ENCODE measurements at regions not wholly inside any gene's neighbourhood (a gene's known extent, or its start where the extent isn't known, plus 50 kb on each side); places are given as distances from the start of the nearest gene placed in this dataset.

DNA sequence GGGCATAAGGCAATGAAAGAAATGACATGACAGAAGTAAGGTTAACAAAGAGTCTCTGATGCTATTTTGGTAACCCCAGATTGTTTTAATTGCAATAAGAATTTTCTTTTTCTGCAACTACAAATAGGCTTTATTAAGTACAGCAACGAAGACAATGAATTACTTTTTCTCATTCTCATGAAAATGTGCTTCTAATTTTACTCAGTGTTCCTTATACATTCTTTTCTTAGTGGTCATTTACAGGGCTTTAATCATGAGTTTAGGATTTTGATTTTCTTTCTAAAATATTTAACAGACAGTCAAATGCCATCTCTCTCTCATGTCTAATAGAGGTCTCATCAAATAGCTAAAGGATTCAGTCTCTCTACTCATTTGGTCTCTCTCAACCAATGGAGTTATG is 452.1 kb downstream of the RAP2B start:
- no peak overlapping the region for H3K27ac Mint-ChIP-seq

GRCh38 chr3:153614563-153614962 is 452.5 kb downstream of the RAP2B start:
- no peak overlapping the region for H3K9ac ChIP-seq

More for the DNA sequence above, 452.1 kb downstream of the RAP2B start:
- Mint-ChIP-seq H3K4me1 (no peaks in the 10 kb centered on the region), H3K4me3 (no peak overlapping the region), H3K27me3 (ENCODE audit: insufficient read depth, low read depth) (no peaks in the 10 kb centered on the region), H3K36me3 (no peaks in the 10 kb centered on the region), H3K9me3 (no peaks in the 10 kb centered on the region)
- no peaks in the 10 kb centered on the region for H4K20me1 ChIP-seq (ENCODE audit: low read depth)
- no peaks in the 10 kb centered on the region for H3K9me3 ChIP-seq (ENCODE audit: low read depth)
- H3K4me1 ChIP-seq, result no peaks in the 10 kb centered on the region
- no peak for DNase-seq (ENCODE audit: low spot score)
- H3K27me3 ChIP-seq, result no peaks in the 10 kb centered on the region
- H3K36me3 ChIP-seq, result no peaks in the 10 kb centered on the region
- no peak overlapping the region for H3K4me3 ChIP-seq
- H3K4me2 ChIP-seq, result no peak overlapping the region
- H2AFZ ChIP-seq (replicated peaks), result no peak overlapping the region
- no peaks in the 10 kb centered on the region for H3K79me2 ChIP-seq (ENCODE audit: low read depth)
- no peak overlapping the region for H3K9ac ChIP-seq
- no peaks in the 10 kb centered on the region for H3F3A ChIP-seq (ENCODE audit: low read depth)
- no peak for TF ChIP-seq EZH2 (IDR thresholded peaks at IDR 0.05)
- TF ChIP-seq, protein P1, sequence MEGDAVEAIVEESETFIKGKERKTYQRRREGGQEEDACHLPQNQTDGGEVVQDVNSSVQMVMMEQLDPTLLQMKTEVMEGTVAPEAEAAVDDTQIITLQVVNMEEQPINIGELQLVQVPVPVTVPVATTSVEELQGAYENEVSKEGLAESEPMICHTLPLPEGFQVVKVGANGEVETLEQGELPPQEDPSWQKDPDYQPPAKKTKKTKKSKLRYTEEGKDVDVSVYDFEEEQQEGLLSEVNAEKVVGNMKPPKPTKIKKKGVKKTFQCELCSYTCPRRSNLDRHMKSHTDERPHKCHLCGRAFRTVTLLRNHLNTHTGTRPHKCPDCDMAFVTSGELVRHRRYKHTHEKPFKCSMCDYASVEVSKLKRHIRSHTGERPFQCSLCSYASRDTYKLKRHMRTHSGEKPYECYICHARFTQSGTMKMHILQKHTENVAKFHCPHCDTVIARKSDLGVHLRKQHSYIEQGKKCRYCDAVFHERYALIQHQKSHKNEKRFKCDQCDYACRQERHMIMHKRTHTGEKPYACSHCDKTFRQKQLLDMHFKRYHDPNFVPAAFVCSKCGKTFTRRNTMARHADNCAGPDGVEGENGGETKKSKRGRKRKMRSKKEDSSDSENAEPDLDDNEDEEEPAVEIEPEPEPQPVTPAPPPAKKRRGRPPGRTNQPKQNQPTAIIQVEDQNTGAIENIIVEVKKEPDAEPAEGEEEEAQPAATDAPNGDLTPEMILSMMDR (IDR thresholded peaks at IDR 0.05), result no peak
- no peak overlapping the region for H3K27ac ChIP-seq

DNA sequence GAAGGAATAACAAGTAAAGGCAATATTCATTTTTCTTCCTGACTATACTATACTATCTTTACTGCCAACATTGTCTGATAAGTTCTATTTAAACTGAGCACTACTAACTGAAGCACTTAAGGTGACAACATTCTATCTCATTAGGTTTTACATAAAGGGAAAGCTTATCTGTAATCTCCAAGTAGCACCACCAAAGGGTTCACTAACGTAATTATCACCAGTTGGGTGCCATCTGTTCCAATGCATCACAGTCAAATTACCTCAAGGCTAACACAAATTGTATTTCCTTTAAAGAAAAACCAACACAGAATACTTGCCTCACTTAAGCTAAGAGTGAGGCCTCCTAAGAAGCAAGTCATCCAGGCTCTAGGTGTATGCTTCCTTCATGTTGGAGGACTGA is 453.8 kb downstream of the RAP2B start:
- H3F3A ChIP-seq (ENCODE audit: low read depth), result no peaks in the 10 kb centered on the region
- no peaks in the 10 kb centered on the region for H3K9me3 ChIP-seq (ENCODE audit: low read depth)
- no peaks in the 10 kb centered on the region for H3K79me2 ChIP-seq (ENCODE audit: low read depth)
- no peaks in the 10 kb centered on the region for H3K36me3 Mint-ChIP-seq
- H3K4me3 ChIP-seq, result no peak overlapping the region
- no peaks in the 10 kb centered on the region for H3K9me3 Mint-ChIP-seq
- H3K4me1 ChIP-seq, result no peaks in the 10 kb centered on the region
- no peaks in the 10 kb centered on the region for H4K20me1 ChIP-seq (ENCODE audit: low read depth)
- H3K4me2 ChIP-seq, result no peak overlapping the region
- TF ChIP-seq EZH2 (IDR thresholded peaks at IDR 0.05) (no peak), EZH2phosphoT487 (IDR thresholded peaks at IDR 0.05) (no peak)
- TF ChIP-seq, protein P1 (IDR thresholded peaks at IDR 0.05), result no peak
- H3K4me1 Mint-ChIP-seq, result no peaks in the 10 kb centered on the region
- no peaks in the 10 kb centered on the region for H3K27me3 ChIP-seq
- no peak overlapping the region for H3K9ac ChIP-seq
- no peak overlapping the region for H2AFZ ChIP-seq (replicated peaks)
- H3K27ac Mint-ChIP-seq, result no peak overlapping the region
- no peaks in the 10 kb centered on the region for H3K27me3 Mint-ChIP-seq (ENCODE audit: insufficient read depth, low read depth)
- no peaks in the 10 kb centered on the region for H3K36me3 ChIP-seq
- no peak for DNase-seq (ENCODE audit: low spot score)
- H3K27ac ChIP-seq, result no peak overlapping the region
- no peak overlapping the region for H3K4me3 Mint-ChIP-seq

More at GRCh38 chr3:153614563-153614962, 452.5 kb downstream of the RAP2B start:
- no peaks in the 10 kb centered on the region for H3K4me1 ChIP-seq
- no peaks in the 10 kb centered on the region for H3K36me3 Mint-ChIP-seq
- H3F3A ChIP-seq (ENCODE audit: low read depth), result no peaks in the 10 kb centered on the region
- H3K27me3 ChIP-seq, result no peaks in the 10 kb centered on the region
- H3K27ac ChIP-seq, result no peak overlapping the region
- no peak overlapping the region for H3K4me3 ChIP-seq
- H2AFZ ChIP-seq (replicated peaks), result peak overlapping the region; percentile 1
- H3K9me3 Mint-ChIP-seq, result no peaks in the 10 kb centered on the region
- TF ChIP-seq EZH2 (IDR thresholded peaks at IDR 0.05), result no peak
- TF ChIP-seq, protein P1 (IDR thresholded peaks at IDR 0.05), result no peak
- H3K79me2 ChIP-seq (ENCODE audit: low read depth), result no peaks in the 10 kb centered on the region
- no peaks in the 10 kb centered on the region for H3K27me3 Mint-ChIP-seq (ENCODE audit: insufficient read depth, low read depth)
- DNase-seq (ENCODE audit: low spot score), result no peak
- H3K36me3 ChIP-seq, result no peaks in the 10 kb centered on the region
- H3K9me3 ChIP-seq (ENCODE audit: low read depth), result no peaks in the 10 kb centered on the region
- H3K27ac Mint-ChIP-seq, result no peak overlapping the region
- H3K4me3 Mint-ChIP-seq, result no peak overlapping the region
- no peaks in the 10 kb centered on the region for H4K20me1 ChIP-seq (ENCODE audit: low read depth)
- H3K4me2 ChIP-seq, result no peak overlapping the region
- H3K4me1 Mint-ChIP-seq, result no peaks in the 10 kb centered on the region

DNA sequence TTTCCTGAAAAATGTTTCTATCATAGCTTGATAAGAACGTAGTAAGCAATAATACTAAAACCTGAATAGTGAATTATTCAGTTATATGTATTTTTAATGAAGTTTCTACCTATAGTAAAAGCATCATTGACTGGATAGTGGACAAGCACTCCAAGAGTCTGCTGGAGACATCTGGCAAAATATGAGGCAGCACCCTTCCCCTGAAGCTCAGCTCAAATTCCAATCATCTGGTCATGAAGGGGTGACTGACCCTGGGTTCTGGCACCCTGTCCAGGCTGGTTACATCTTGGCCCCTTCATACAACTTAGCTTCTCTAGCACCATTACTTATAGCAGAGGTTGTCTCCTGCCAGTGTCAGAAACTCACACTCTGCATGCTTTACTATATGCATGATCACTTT is 455.4 kb downstream of the RAP2B start:
- H3K9me3 Mint-ChIP-seq, result no peaks in the 10 kb centered on the region
- H3K4me3 ChIP-seq, result no peak overlapping the region
- no peaks in the 10 kb centered on the region for H3K27me3 Mint-ChIP-seq (ENCODE audit: insufficient read depth, low read depth)
- no peaks in the 10 kb centered on the region for H3K4me1 ChIP-seq
- H3K27ac Mint-ChIP-seq, result no peak overlapping the region
- H3K9me3 ChIP-seq (ENCODE audit: low read depth), result no peaks in the 10 kb centered on the region
- H3K4me3 Mint-ChIP-seq, result no peak overlapping the region
- H3K79me2 ChIP-seq (ENCODE audit: low read depth), result no peaks in the 10 kb centered on the region
- no peak overlapping the region for H3K9ac ChIP-seq
- H3F3A ChIP-seq (ENCODE audit: low read depth), result no peaks in the 10 kb centered on the region
- DNase-seq (ENCODE audit: low spot score), result no peak
- TF ChIP-seq, protein P1 (IDR thresholded peaks at IDR 0.05), result no peak
- TF ChIP-seq EZH2phosphoT487 (IDR thresholded peaks at IDR 0.05) (no peak), EZH2 (IDR thresholded peaks at IDR 0.05) (no peak)
- no peak overlapping the region for H3K4me2 ChIP-seq
- H3K36me3 Mint-ChIP-seq, result no peaks in the 10 kb centered on the region
- H4K20me1 ChIP-seq (ENCODE audit: low read depth), result no peaks in the 10 kb centered on the region
- no peaks in the 10 kb centered on the region for H3K4me1 Mint-ChIP-seq
- H3K27me3 ChIP-seq, result no peaks in the 10 kb centered on the region
- H3K36me3 ChIP-seq, result no peaks in the 10 kb centered on the region
- H3K27ac ChIP-seq, result no peak overlapping the region
- no peak overlapping the region for H2AFZ ChIP-seq (replicated peaks)
